GM12878 (cell line): ENCODE measurements at regions not wholly inside any gene's neighbourhood (a gene's known extent, or its start where the extent isn't known, plus 50 kb on each side); places are given as distances from the start of the nearest gene placed in this dataset.

Source experiments
- ATAC-seq: fragments of 200-7000 bp; cut with Tn5 transposase; 3 replicates; pipeline ENCODE4 v1.9.1; 2020; ENCODE audit warnings: mild to moderate bottlenecking, moderate library complexity
- BruUV-seq: library from RNA; stranded (reverse); fragments of 400-500 nt; replicated peaks from 2 replicates; lab custom pipeline; 2021; lab: Mats Ljungman, UMichigan
- CTCF ChIA-PET: fragments of 300-600 bp; sonication (Branson Sonifier 250); formaldehyde crosslinking; extraction: SDS; loops from one replicate; lab custom pipeline; 2021; ENCODE audit warnings: inconsistent platforms; lab: Yijun Ruan, JAX
- POLR2A ChIA-PET: fragments of 350-600 bp; formaldehyde crosslinking; extraction: SDS; loops from one replicate; lab custom pipeline; 2021; ENCODE audit warnings: inconsistent platforms; lab: Charles Lee
- RAD21 ChIA-PET: fragments of 300-600 bp; sonication (Branson Sonifier 250); formaldehyde crosslinking; loops from one replicate; lab custom pipeline; 2023; ENCODE audit warnings: antibody characterized with exemption; ENCODE audit not compliant: unreplicated experiment; lab: Charles Lee
- SMC1A ChIA-PET: fragments of 300-600 bp; sonication (Branson Sonifier 250); formaldehyde crosslinking; loops from one replicate; lab custom pipeline; 2023; ENCODE audit not compliant: unreplicated experiment, uncharacterized antibody; lab: Charles Lee
- DNase-seq: peaks from one replicate; pipeline ENCODE4 v3.0.0-alpha.2; 2011; ENCODE audit warnings: low read depth, low spot score
- FAIRE-seq: peaks from 3 replicates; lab custom pipeline; 2011; peaks lifted over from hg19 to GRCh38; lab: Jason Lieb, UNC
- H2AFZ ChIP-seq: 2 replicates; pipeline ENCODE4 v1.6.0; 2011; ENCODE audit warnings: low read depth, low read length, control low read depth; ENCODE audit not compliant: control insufficient read depth
- H3K27ac ChIP-seq: 2 replicates; pipeline ENCODE4 v1.5.1; 2011; ENCODE audit warnings: control low read depth; ENCODE audit not compliant: control insufficient read depth, insufficient read depth
- H3K27me3 ChIP-seq, 2 experiments: replicated peaks in 1 of 2; 2 replicates each; pipeline versions ENCODE4 v1.6.0 to v1.6.1; 2011; ENCODE audit warnings: low read length in 1 of 2; ENCODE audit not compliant: control insufficient read depth in 2 of 2, insufficient read depth in 2 of 2
- H3K36me3 ChIP-seq, 2 experiments: 2 replicates each; pipeline ENCODE4 v1.5.1; 2011; ENCODE audit warnings: low read length in 1 of 2; ENCODE audit not compliant: control insufficient read depth in 2 of 2, insufficient read depth in 2 of 2
- H3K4me1 ChIP-seq: 2 replicates; pipeline ENCODE4 v1.6.1; 2011; ENCODE audit warnings: mild to moderate bottlenecking, low read length, moderate library complexity, mixed read lengths; ENCODE audit not compliant: control insufficient read depth, insufficient read depth
- H3K4me2 ChIP-seq: 2 replicates; pipeline ENCODE4 v1.6.0; 2011; ENCODE audit warnings: control low read depth; ENCODE audit not compliant: control insufficient read depth, insufficient read depth
- H3K4me3 ChIP-seq: fragments of 200-600 bp; sonication (generic); 2 replicates; pipeline ENCODE4 v1.5.1; 2016
- H3K79me2 ChIP-seq: 2 replicates; pipeline ENCODE4 v1.6.0; 2011; ENCODE audit warnings: low read length; ENCODE audit not compliant: control insufficient read depth, insufficient read depth
- H3K9ac ChIP-seq: 2 replicates; pipeline ENCODE4 v1.8.0; 2011; ENCODE audit warnings: low read length, control low read depth, mixed read lengths; ENCODE audit not compliant: control insufficient read depth, insufficient read depth
- H3K9me3 ChIP-seq: replicated peaks from 3 replicates; pipeline ENCODE4 v1.5.1; 2011; ENCODE audit warnings: mild to moderate bottlenecking, low read length; ENCODE audit not compliant: control insufficient read depth, insufficient read depth
- H4K20me1 ChIP-seq: 2 replicates; pipeline ENCODE4 v1.6.0; 2011; ENCODE audit not compliant: control insufficient read depth, insufficient read depth
- ATF7 ChIP-seq: fragments of 450-650 bp; IDR thresholded peaks from 2 replicates; pipeline ENCODE4 v1.6.1; 2016; ENCODE audit warnings: low read depth, mild to moderate bottlenecking
- BRCA1 ChIP-seq: IDR thresholded peaks from 2 replicates; pipeline ENCODE4 v1.6.1; 2011; ENCODE audit warnings: low read depth, low read length, improper control_type of control experiment
- EZH2 ChIP-seq: IDR thresholded peaks from 2 replicates; pipeline ENCODE4 v1.6.1; 2012; ENCODE audit warnings: low read depth, mild to moderate bottlenecking, control low read depth, inconsistent platforms, low read length, borderline replicate concordance; ENCODE audit not compliant: control insufficient read depth
- HCFC1 ChIP-seq: fragments of 150-350 bp; IDR thresholded peaks from 2 replicates; pipeline ENCODE4 v1.6.1; 2014; ENCODE audit warnings: low read length
- HDAC2 ChIP-seq: fragments of 200-600 bp; sonication (generic); IDR thresholded peaks from 2 replicates; pipeline ENCODE4 v1.6.1; 2017
- KLF5 ChIP-seq: fragments of 450-650 bp; IDR thresholded peaks from 2 replicates; pipeline ENCODE4 v1.6.1; 2014; ENCODE audit warnings: mild to moderate bottlenecking; ENCODE audit not compliant: partially characterized antibody
- MEF2B ChIP-seq: fragments of 450-650 bp; IDR thresholded peaks from 2 replicates; pipeline ENCODE4 v1.6.1; 2018; ENCODE audit warnings: mild to moderate bottlenecking, moderate library complexity; ENCODE audit not compliant: partially characterized antibody, poor library complexity, severe bottlenecking
- NFXL1 ChIP-seq: fragments of 450-650 bp; IDR thresholded peaks from 2 replicates; pipeline ENCODE4 v1.6.1; 2017; ENCODE audit warnings: antibody characterized with exemption, mild to moderate bottlenecking, borderline replicate concordance
- SMARCA5 ChIP-seq: fragments of 450-650 bp; IDR thresholded peaks from 2 replicates; pipeline ENCODE4 v1.6.1; 2017; ENCODE audit warnings: mild to moderate bottlenecking
- SMC3 ChIP-seq: IDR thresholded peaks from 2 replicates; pipeline ENCODE4 v1.6.1; 2011; ENCODE audit warnings: low read length, improper control_type of control experiment, borderline replicate concordance
- WRNIP1 ChIP-seq: IDR thresholded peaks from 2 replicates; pipeline ENCODE4 v1.6.1; 2011; ENCODE audit warnings: low read depth, low read length, improper control_type of control experiment, borderline replicate concordance
- whole genome bisulfite sequencing: methylation state at CpG from one replicate; pipeline ENCODE4 v1.1.6; 2016; ENCODE audit warnings: low lambda C conversion rate; ENCODE audit not compliant: insufficient replicate concordance, insufficient coverage; ENCODE audit errors: missing lambda C conversion rate; 5-methylcytosine and 5-hydroxymethylcytosine counted together
- in situ Hi-C: fragments of 300-500 bp; cut with MboI; formaldehyde crosslinking; loops from 9 replicates; pipeline ENCODE4 v1.14.3; 2018; ENCODE audit warnings: mixed read lengths
- intact Hi-C: fragments of 100-400 bp; cut with micrococcal nuclease; formaldehyde crosslinking; loops from one replicate; pipeline ENCODE4 v1.14.2; 2022; ENCODE audit not compliant: unreplicated experiment
- TF ChIP-seq, protein P1 (sequence below): fragments of 450-650 bp; IDR thresholded peaks from 2 replicates; pipeline ENCODE4 v1.6.1; 2016; ENCODE audit warnings: mild to moderate bottlenecking
- TF ChIP-seq, protein P2 (sequence below): fragments of 450-650 bp; IDR thresholded peaks from 2 replicates; pipeline ENCODE4 v1.6.1; 2017; ENCODE audit warnings: borderline replicate concordance

GRCh38 chr12:88986056-88986455 lies 366.2 kb downstream of the DUSP6 start:
- Histone ChIP-seq H3K27me3 (no peaks in the 10 kb centered on the region), H4K20me1 (no peaks in the 10 kb centered on the region), H3K9me3 (no peaks in the 10 kb centered on the region), H3K4me3 (no peak overlapping the region), H2AFZ (no peak overlapping the region), H3K9ac (no peak overlapping the region), H3K36me3 (no peaks in the 10 kb centered on the region), H3K4me2 (no peak overlapping the region), H3K27ac (no peak overlapping the region), H3K4me1 (no peaks in the 10 kb centered on the region), H3K79me2 (no peaks in the 10 kb centered on the region)
- BruUV-seq, result no TSS peak
- CTCF ChIA-PET, result no interaction called here
- DNase-seq (no peak), FAIRE-seq (no peak), ATAC-seq (no peak)
- intact Hi-C loops (no loop called here), in situ Hi-C loops (loop anchor here (10.0 kb wide), 1 partner anchor 871 kb away; no protein-coding TSS in a partner anchor)
- RAD21 ChIA-PET, result no interaction called here
- SMC1A ChIA-PET, result no interaction called here
- whole genome bisulfite sequencing, result 65% methylated on average over 5 of the region's 5 CpGs
- POLR2A ChIA-PET, result no interaction called here
- TF ChIP-seq ATF7, result no peak
- no peak for TF ChIP-seq SMC3
- TF ChIP-seq KLF5, result no peak
- no peak for TF ChIP-seq HDAC2
- no peak for TF ChIP-seq SMARCA5
- TF ChIP-seq, protein P1, sequence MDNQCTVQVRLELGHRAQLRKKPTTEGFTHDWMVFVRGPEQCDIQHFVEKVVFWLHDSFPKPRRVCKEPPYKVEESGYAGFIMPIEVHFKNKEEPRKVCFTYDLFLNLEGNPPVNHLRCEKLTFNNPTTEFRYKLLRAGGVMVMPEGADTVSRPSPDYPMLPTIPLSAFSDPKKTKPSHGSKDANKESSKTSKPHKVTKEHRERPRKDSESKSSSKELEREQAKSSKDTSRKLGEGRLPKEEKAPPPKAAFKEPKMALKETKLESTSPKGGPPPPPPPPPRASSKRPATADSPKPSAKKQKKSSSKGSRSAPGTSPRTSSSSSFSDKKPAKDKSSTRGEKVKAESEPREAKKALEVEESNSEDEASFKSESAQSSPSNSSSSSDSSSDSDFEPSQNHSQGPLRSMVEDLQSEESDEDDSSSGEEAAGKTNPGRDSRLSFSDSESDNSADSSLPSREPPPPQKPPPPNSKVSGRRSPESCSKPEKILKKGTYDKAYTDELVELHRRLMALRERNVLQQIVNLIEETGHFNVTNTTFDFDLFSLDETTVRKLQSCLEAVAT, result no peak
- no peak for TF ChIP-seq NFXL1
- TF ChIP-seq BRCA1, result no peak
- no peak for TF ChIP-seq WRNIP1
- TF ChIP-seq MEF2B, result no peak
- TF ChIP-seq, protein P2, sequence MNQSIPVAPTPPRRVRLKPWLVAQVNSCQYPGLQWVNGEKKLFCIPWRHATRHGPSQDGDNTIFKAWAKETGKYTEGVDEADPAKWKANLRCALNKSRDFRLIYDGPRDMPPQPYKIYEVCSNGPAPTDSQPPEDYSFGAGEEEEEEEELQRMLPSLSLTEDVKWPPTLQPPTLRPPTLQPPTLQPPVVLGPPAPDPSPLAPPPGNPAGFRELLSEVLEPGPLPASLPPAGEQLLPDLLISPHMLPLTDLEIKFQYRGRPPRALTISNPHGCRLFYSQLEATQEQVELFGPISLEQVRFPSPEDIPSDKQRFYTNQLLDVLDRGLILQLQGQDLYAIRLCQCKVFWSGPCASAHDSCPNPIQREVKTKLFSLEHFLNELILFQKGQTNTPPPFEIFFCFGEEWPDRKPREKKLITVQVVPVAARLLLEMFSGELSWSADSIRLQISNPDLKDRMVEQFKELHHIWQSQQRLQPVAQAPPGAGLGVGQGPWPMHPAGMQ, result no peak
- TF ChIP-seq HCFC1, result no peak
- no peak for TF ChIP-seq EZH2
